ENCODE measurements at regions not wholly inside any gene's neighbourhood (a gene's known extent, or its start where the extent isn't known, plus 50 kb on each side); places are given as distances from the start of the nearest gene placed in this dataset.

GRCh38 chr14:106062502-106063272 is 536.3 kb downstream of the TMEM121 start:
- TF ChIP-seq CTCF (IDR thresholded peaks at IDR 0.05): no peak
- no peak for TF ChIP-seq POLR2A (IDR thresholded peaks at IDR 0.05)
